Activated T-cell treated with anti-CD3 and anti-CD28 coated beads, Interleukin-2, amount 50 U/mL, for 48 hours (primary cell): ENCODE measurements at regions not wholly inside any gene's neighbourhood (a gene's known extent, or its start where the extent isn't known, plus 50 kb on each side); places are given as distances from the start of the nearest gene placed in this dataset.

Source experiments
- DNase-seq, 2 experiments: peaks; one replicate each; pipeline ENCODE4 v3.0.0-alpha.2; 2020

DNA sequence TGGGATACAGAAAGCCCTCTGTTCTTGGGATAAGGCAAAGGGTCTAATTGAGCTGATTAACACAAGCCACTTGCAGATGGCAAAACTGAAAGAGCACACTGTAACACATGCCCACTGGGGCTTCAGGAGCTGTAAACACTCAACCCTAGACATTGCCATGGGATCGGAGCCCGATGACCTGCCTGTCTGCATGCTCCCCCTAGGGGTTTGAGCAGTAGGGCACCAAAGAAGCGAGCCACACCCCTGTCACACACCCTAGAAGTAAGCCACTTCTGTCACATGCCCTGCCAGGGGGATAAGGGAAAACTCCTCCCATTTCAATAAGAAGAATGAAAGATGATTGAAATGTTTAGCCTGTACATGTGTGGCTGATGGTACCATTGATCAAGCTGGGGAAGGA lies 81.3 kb upstream of the IRX6 start:
- DNase-seq: no peak

DNA sequence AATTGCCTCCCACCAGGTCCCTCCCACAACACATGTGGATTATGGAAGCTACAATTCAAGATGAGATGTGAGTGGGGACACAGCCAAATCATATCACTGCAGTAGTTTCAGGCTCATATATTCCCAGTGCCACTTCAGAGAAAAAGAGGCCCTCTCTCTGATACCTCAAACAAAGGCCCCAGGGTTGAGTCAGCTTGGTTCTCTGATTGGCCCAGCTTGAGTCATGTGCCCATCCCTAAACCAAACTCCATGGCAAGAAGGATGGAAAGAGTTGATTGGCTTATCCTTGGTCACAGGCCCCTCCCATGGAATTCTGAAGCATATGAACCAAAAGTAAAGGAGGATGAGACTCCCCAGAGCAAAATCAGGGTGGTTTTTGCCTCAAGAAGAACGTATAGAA lies 75.9 kb upstream of the IRX6 start:
- no peak for DNase-seq

DNA sequence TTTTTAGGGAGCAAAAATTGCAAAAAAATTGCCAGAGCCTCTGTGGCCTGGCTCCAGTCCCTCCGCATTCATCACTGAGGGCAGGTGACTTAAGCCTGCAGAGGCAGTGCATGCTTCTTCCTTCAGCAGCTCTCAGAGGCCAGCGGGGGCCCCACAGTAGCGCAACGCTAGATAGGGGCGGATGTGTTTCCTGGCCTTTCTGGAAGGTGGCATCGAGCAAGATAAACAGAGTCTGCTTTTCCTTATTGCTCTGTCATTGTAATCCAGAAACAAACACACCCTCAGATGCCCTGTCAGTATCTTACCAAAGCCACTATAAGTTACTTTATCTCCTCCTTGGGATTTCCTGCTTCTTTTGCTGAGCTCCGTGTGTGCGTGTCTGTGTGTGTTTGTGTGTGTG lies 75.5 kb upstream of the IRX6 start:
- DNase-seq: no peak

DNA sequence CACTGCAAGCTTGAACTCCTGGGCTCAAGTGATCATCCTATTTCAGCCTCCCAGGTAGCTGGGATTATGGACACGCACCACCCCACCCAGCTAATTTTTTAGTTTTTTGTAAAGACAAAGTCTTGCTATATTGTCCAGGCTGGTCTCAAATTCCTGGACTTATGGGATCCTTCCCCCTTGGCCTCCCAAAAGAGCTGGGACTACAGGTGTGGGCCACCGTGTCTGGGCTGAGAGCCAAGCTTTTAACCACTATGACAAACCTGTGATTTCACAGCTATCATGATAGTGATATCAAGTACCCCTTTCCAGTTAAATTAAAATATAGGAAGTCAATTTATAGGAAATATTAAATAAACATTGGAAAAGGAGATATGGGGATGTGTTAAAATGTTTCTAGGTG lies 74.6 kb upstream of the IRX6 start:
- no peak for DNase-seq

DNA sequence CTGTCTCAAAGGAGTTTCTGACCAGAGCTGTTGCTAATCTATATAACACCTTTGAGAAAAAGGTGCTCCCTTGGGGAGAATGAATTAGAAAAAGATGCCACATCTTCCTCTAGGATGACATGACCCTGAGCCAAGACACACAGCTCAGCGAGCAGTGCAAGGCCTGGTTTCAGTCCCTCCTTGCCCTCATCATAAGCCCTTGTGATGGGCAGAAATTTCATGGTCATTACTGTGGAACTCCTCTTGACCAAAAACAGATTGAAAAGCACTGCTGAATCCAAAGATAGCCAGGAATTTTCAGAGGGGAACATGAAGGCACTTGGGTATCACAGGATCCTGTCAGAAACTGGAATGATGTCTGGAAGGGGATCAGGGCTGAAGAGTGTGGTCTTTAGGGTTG lies 74.1 kb upstream of the IRX6 start:
- no peak for DNase-seq

DNA sequence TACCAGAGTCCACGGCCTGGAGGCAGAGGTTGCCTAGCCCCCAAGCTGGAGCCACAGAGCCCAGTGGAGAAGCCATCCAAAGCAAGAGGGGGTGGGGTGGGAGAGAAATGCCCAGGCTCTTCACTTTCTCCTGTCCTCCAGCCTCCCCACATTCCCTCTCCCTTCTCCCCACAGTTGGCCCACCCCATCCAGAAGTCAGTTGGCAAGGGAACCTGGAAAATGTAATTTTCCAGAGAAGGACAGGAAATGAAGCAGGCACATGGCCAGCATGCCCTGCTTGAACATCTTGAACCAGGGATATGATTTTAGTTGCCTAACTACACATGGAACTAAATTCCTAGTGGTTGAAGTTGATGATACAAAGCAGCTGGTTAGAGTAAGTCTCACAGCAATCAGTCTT lies 73.3 kb upstream of the IRX6 start:
- no peak for DNase-seq

DNA sequence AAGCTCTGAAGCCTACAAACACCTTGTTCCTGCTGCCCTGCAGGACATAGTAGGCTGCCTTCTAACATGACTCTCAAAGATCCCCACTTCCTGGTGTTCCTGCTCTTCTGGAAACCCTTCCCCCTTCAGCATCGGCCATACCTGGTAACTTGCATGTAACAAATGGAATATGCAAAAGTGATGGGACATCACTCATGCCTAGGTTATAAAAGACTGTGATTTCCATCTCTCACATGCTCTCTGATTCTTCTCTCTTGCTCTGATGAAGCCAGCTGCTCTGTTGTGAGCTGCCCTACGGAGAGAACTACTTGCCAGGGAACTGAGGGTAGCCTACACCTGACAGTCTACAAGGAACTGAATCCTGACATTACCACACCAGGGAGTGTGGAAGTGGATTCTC lies 72.9 kb upstream of the IRX6 start:
- no peak for DNase-seq

DNA sequence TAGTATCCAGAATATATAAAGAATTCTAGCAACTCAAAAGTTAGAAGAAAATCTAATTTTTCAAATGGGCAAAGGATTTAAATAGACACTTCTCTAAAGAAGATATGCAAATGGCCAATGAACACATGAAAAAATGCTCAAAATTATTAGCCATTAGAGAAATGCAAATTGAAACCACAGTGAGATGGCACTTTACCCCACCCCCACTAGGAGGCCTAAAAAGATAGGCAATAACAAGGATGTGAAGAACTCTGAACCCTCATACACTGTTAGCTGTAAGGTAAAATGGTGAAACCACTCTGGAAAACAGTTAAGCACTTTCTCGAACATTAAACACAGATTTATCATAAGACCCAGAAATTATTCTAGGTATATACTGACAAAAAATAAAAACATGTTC lies 71.4 kb upstream of the IRX6 start:
- no peak for DNase-seq

DNA sequence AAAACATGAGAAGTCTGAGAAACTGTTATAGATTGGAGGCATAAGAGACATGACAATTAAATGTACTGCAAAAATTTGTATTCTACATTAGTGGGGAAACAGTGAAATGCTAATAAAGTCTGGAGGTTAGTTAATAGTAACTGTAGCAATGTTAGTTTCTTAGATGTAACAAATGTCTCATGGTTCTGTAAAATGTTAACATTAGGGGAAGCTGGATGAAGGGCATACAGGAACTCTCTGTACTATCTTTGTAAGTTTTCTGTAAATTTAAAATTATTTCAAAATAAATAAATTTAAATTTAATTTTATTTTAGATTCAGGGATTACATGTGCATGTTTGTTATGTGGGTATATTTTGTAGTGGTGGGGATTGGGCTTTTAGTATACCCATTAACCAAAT lies 70.0 kb upstream of the IRX6 start:
- no peak for DNase-seq

DNA sequence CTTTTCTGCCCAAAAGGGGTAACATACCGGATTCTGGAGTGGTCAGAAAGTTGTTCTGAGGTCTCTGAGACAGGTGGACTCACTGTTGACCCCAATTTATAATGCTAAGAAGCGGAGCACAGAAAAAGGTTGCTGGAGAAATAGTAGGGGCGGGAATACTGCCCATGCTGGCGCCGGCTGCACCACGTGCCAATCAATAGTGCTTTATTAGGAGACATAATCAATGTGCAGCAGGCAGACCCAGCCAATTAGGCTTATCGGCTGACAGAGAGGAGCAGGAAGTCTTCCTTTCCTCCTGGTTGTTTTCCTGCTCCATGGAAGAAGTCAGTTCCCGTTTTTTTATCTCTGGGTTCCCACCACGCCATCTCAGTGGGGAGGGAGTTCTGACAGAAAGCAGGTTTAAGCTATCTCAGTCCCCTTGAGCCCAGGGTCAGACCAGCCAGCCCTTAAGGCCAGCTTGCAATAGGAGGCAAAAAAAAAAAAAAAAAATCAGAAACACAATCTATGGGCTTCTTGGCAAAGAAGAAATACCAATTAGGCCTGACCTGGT lies 68.2 kb upstream of the IRX6 start:
- DNase-seq: no peak

DNA sequence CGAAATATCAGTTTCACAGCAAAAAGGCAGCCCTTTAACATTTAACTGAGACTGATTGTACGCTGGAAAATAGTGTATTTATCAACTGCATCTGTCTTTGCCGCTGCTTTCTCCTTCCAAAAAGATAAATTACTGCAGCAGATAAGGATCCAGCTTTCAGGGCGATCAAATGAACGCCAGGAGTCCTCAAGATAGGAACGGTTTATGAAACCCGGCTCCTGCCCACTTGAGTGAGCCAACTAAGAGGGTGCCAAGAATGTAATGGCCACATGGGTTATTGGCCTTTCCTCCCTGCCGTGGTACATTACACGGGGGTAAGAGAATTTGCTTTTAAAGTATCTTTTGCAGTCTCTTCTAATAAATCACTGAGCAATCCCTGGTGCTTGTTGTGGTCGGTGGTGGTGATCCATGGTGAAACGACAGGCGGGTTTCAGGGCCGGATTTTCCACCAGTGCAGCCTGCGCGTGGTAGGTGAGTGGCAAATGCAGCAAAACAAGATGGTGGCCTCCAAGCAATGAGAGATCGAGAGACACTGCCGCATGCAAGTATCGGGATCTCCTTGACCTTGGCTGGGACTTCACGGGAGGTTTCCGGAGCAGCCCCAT lies 67.5 kb upstream of the IRX6 start:
- no peak for DNase-seq

DNA sequence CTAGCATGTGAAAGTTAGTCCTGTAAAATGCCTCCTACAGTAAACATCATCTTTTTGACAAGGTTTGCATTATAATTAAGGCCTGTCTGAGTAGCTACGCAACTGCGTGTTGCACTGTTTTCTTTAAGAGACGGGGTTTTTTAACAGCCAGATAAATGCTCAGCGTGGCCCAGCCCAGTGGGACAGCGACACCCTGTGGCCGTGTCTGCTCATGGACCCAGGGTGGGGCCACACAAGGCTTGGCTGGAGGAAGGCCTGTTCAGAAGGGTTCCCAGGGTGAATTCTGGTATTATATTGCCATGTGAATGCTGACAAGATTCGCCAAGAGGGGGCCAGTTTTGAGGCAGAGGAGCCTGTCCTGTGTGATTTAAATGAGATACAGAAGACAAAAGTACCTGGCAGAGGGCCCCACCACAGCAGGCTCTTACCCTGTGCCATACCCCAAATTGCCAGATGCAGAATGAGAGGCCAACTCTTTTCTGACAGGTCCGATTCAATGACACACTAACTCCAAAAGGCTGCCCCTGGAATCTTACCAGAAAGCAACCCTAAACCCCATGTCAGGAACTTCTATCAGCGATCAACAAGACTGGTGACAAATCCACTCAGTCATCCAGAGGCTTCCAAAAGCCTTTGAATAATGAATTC lies 65.9 kb upstream of the IRX6 start:
- DNase-seq: peak; percentile 72 to 74

DNA sequence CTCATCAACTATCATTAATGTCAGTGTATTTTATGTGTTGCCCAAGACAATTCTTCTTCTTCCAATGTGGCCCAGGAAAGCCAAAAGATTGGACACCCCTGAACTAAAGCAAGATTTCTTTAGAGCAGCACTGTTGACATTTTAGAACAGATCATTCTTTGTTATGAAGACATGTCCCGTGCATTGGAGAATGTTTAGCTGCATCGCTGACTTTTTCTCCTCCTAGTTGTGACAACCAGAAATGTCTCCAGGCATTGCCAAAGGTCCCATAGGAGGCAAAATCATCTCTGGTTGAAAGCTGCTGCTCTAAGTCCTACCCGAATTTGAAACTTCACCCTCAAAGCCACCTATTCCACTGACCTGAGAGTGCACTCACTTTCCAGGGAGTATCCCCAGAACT lies 62.7 kb upstream of the IRX6 start:
- DNase-seq: no peak

DNA sequence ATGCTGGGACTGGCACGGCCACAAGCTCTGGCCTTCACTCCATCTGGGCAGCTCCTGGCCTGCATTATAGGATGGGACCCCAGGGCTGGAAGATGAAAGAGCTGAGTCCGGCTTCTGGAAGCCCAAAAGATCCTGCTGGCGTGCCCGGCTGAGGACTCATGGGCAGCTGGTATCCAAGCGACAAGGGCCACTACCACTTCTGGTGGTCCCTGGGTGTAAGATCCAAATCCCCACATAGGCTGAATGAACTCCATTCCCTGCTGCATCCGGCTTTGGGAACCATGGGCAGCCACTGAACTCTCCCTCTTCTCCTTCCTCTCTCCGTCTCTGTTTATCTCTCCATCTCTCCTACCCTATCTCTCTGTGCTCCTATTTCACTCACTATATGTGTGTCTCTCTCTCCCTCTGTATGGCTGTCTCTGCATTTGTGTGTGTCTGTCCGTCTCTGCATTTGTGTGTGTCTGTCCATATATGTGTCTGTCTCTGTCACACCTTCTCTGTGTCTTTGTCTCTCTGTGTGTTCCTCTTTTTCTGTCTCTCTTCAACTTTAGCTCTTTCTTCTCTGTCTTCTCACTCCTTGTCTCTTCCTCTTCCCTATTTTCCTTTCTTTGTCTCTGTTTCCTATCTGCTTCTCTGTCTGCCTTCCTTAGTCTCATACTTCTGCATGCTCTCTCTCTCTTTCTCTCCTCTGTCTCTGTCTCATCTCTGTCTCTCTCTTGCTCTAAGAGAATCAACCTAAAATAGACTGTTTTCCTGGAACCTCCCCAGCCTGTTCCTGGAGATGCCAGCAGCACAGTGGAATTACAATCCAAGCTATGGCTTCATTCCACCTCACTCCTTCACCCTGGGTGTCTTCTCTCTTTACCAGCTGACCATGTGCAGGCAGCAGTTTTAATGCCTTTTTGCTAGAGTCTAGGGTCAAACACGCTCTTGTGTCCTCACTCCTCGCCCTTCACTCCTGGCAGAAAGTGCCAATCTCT lies 60.4 kb upstream of the IRX6 start:
- no peak for DNase-seq

DNA sequence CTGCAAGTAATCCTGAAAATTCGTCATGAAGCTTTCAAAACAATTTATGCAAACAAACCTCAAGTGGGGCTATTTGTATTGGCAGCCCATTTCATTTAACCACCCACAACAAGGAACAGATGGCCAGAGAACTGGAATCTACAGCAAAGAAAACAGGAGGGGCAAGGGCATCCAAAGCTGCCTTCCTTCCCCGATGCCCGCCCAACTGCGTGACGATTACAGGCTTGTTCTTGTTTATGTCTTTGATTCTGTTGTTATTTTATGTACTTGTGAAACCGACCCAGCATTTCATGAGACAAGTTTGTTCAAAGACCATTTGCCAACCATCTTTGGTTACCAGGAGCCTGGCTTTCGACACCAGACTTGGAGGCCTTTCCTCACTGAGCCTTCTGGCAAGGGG lies 59.1 kb upstream of the IRX6 start:
- DNase-seq: no peak

DNA sequence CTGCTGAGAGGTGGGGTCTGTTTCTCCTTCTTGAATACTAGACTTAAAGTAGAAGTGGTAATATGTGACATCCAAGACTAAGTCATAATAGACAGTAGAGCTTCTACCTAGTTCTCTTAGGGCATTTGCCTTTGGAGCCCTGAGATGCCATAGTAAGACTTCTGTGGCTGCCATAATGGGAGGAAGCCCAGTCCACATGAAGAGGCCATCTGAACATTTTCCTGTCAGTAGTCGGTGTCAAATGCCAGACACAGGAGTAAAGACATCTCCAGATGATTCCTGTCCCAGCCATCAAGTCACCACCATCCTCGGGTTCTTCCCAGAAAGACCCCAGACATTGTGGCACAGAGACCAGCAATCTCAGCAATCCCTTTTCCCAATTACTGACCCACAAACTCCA lies 58.1 kb upstream of the IRX6 start:
- no peak for DNase-seq

DNA sequence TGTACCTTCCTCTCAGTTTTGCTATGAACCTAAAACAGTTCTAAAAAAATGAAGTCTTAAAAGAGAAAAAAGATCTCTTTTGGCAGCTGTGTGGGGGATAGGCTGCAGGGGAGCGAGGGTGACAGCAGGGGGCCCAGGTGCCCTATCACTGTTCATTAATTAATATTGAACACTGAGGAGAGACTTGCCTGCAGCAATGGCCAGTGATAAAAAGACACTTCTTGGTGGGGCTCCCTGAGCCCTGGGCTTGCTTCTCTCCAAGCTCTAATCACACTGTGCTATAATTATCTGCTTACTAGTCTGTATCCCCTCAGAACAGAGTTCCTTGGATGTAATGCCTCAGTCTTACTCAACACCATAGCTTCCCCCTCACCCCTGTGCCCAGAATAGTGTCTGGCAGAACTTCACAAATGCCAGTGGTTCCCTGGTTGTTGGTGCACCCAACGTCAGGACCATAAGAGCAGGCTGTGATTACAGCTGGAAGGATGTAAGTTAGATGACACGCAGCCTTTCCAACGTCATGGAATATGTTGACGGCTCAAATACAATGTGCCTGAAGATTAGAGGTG lies 52.0 kb upstream of the IRX6 start:
- no peak for DNase-seq

DNA sequence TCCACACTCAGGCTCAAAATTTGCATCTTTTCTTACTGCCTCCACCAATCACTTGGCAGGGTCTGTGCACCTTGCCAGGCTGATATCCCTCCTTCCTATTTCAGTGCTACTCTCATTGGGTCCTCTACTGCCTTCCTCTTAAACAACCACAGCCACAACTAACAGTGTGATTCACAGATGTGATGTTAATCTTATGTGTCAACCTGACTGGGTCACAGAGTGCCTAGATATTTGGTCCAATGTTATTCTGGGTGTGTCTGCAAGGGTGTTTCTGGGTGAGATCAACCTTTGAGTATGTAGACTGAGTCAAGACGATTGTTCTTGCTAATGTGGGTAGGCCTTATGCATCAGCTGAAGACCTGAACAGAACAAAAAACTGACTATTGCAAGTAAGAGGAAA lies 51.3 kb upstream of the IRX6 start:
- DNase-seq: no peak

DNA sequence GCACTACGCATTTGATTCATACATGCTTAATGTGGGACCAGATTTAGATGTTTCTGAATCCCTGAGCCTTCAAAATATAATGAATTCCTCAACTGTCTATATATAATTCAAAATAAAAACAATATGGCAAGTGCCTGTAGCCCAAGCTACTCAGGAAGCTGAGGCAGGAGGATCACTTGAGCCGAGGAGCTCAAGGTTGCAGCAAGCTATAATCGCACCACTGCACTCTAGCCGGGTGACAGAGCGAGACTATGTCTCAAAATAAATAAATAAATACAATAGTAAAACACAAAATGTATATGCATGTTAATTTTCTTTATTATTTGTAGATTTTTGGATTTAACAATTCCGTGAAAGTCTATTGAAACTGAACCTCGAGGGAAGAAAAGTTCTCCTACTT lies 50.6 kb upstream of the IRX6 start:
- no peak for DNase-seq

DNA sequence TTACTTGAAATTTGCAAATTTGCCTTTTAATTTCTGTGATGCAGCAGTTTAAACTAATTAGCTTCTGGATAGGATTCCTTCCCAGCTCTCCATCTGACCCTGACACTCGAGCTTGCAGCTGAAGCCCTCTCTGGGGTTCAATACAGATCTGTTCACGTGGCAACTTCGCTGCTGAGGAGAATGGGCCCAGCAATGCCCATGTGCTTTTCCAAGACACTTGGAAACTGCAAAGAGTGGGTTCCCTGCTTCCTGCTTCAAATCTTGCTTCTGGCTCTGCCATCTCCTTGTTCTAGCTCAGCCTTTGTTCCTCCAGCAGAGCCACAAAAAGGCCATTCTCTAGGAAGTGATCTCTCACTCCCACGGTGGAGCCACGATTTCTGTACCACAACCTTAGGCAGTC lies 50.0 kb upstream of the IRX6 start:
- DNase-seq: no peak
